Endothelial cell of umbilical vein (primary cell): ENCODE measurements at regions not wholly inside any gene's neighbourhood (a gene's known extent, or its start where the extent isn't known, plus 50 kb on each side); places are given as distances from the start of the nearest gene placed in this dataset.

Experiments used
- BruUV-seq: library from RNA; stranded (reverse); fragments of 400-500 nt; replicated peaks from 2 replicates; lab custom pipeline; 2021; lab: Mats Ljungman, UMichigan
- CTCF ChIA-PET: fragments of 300-600, 350-600 bp; sonication (Branson Sonifier 250); formaldehyde crosslinking; loops from one replicate; lab custom pipeline; 2021; ENCODE audit warnings: antibody characterized with exemption, inconsistent platforms; lab: Charles Lee
- POLR2A ChIA-PET: fragments of 300-600, 350-600 bp; sonication (Branson Sonifier 250); formaldehyde crosslinking; loops from one replicate; lab custom pipeline; 2021; ENCODE audit warnings: antibody characterized with exemption, inconsistent platforms; lab: Charles Lee
- DNase-seq: peaks from one replicate; pipeline ENCODE4 v3.0.0-alpha.2; 2011; ENCODE audit warnings: low read depth, low spot score
- FAIRE-seq: peaks from 2 replicates; lab custom pipeline; 2011; peaks lifted over from hg19 to GRCh38; lab: Jason Lieb, UNC
- H2AFZ ChIP-seq: 2 replicates; pipeline ENCODE4 v1.6.0; 2012; ENCODE audit warnings: low read depth, low read length, control low read depth, inconsistent platforms
- H3K27ac ChIP-seq: 2 replicates; pipeline ENCODE4 v1.5.1; 2011; ENCODE audit warnings: low read depth, mild to moderate bottlenecking, control low read depth, low read length, moderate library complexity; ENCODE audit not compliant: insufficient read depth
- H3K27me3 ChIP-seq, 2 experiments: 2 replicates each; pipeline versions ENCODE4 v1.6.0 to v1.6.1; 2011; ENCODE audit warnings: low read length in 2 of 2, mixed read lengths in 1 of 2; ENCODE audit not compliant: control insufficient read depth in 2 of 2, insufficient read depth in 2 of 2
- H3K36me3 ChIP-seq, 2 experiments: 2 replicates in 1 of 2; 3 replicates in 1 of 2; pipeline ENCODE4 v1.5.1; 2011; ENCODE audit warnings: low read length in 2 of 2, mild to moderate bottlenecking in 1 of 2, moderate library complexity in 1 of 2; ENCODE audit not compliant: control insufficient read depth in 2 of 2, insufficient read depth in 2 of 2; ENCODE audit errors: extremely low read depth in 1 of 2
- H3K4me1 ChIP-seq: 3 replicates; pipeline ENCODE4 v1.5.1; 2011; ENCODE audit warnings: mild to moderate bottlenecking, low read length; ENCODE audit not compliant: control insufficient read depth, insufficient read depth; ENCODE audit errors: extremely low read depth
- H3K4me2 ChIP-seq: 2 replicates; pipeline ENCODE4 v1.6.1; 2011; ENCODE audit warnings: low read length, control low read depth, mixed read lengths; ENCODE audit not compliant: insufficient read depth
- H3K4me3 ChIP-seq, 3 experiments: fragments of 200-600 bp in 1 of 3; sonication (generic), shearing (Covaris generic) in 1 of 3; replicated peaks in 1 of 3; 2 replicates each; pipeline ENCODE4 v1.5.1; 2011 to 2016; ENCODE audit warnings: control low read depth in 3 of 3, low read length in 3 of 3, mild to moderate bottlenecking in 2 of 3, inconsistent platforms in 1 of 3, low read depth in 1 of 3, moderate library complexity in 1 of 3; ENCODE audit not compliant: insufficient read depth in 1 of 3
- H3K79me2 ChIP-seq: 2 replicates; pipeline ENCODE4 v1.6.0; 2012; ENCODE audit warnings: low read length, inconsistent platforms; ENCODE audit not compliant: control insufficient read depth, insufficient read depth
- H3K9ac ChIP-seq: replicated peaks from 2 replicates; pipeline ENCODE3; 2011; ENCODE audit warnings: low read length, control low read depth; ENCODE audit not compliant: insufficient read depth; ENCODE audit errors: extremely low read depth
- H3K9me1 ChIP-seq: replicated peaks from 3 replicates; pipeline ENCODE4 v1.6.0; 2011; ENCODE audit warnings: mild to moderate bottlenecking, low read length; ENCODE audit not compliant: control insufficient read depth, insufficient read depth; ENCODE audit errors: extremely low read depth
- H3K9me3 ChIP-seq: replicated peaks from 2 replicates; pipeline ENCODE4 v1.5.1; 2012; ENCODE audit warnings: low read length, inconsistent platforms; ENCODE audit not compliant: control insufficient read depth, insufficient read depth
- H4K20me1 ChIP-seq: replicated peaks from 2 replicates; pipeline ENCODE3; 2011; ENCODE audit warnings: mild to moderate bottlenecking, low read length; ENCODE audit not compliant: control insufficient read depth, insufficient read depth; ENCODE audit errors: extremely low read depth
- CTCF ChIP-seq, 2 donors: IDR thresholded peaks; 1 replicate in 1 of 2; 2 replicates in 1 of 2; pipeline ENCODE4 v1.5.1; 2011; ENCODE audit warnings: low read length in 2 of 2, mild to moderate bottlenecking in 2 of 2, moderate library complexity in 2 of 2, control low read depth in 1 of 2, inconsistent platforms in 1 of 2, low read depth in 1 of 2; ENCODE audit not compliant: insufficient read depth in 1 of 2; ENCODE audit errors: extremely low read depth in 1 of 2
- EZH2 ChIP-seq: IDR thresholded peaks from 2 replicates; pipeline ENCODE4 v1.6.1; 2012; ENCODE audit warnings: borderline replicate concordance, low read depth, mild to moderate bottlenecking, moderate library complexity, low read length, inconsistent platforms; ENCODE audit not compliant: severe bottlenecking
- FOS ChIP-seq: IDR thresholded peaks from 2 replicates; pipeline ENCODE4 v1.6.1; 2011; ENCODE audit warnings: mild to moderate bottlenecking, low read length, moderate library complexity, borderline replicate concordance; ENCODE audit not compliant: insufficient read depth
- GATA2 ChIP-seq: IDR thresholded peaks from 2 replicates; pipeline ENCODE4 v1.7.0; 2011; ENCODE audit warnings: low read depth, mild to moderate bottlenecking, moderate library complexity, mixed read lengths, low read length; ENCODE audit not compliant: insufficient read length, insufficient read depth
- JUN ChIP-seq: IDR thresholded peaks from 2 replicates; pipeline ENCODE4 v1.6.1; 2011; ENCODE audit warnings: borderline replicate concordance, low read depth; ENCODE audit not compliant: insufficient read length, insufficient read depth
- MAX ChIP-seq: IDR thresholded peaks from 2 replicates; pipeline ENCODE4 v1.6.1; 2011; ENCODE audit not compliant: insufficient read depth, insufficient read length
- MYC ChIP-seq: IDR thresholded peaks from one replicate; pipeline ENCODE4 v1.6.1; 2011; ENCODE audit warnings: mild to moderate bottlenecking, low read depth, low read length
- POLR2A ChIP-seq: IDR thresholded peaks from 2 replicates; pipeline ENCODE4 v1.6.1; 2012; ENCODE audit warnings: low read depth, mild to moderate bottlenecking, control low read depth, low read length
- POLR2AphosphoS5 ChIP-seq: IDR thresholded peaks from 2 replicates; pipeline ENCODE4 v1.6.1; 2012; ENCODE audit warnings: low read depth, mild to moderate bottlenecking, control low read depth, low read length, moderate library complexity; ENCODE audit not compliant: insufficient read depth
- dilution Hi-C: fragments of 300-500 bp; cut with MboI; formaldehyde crosslinking; loops from one replicate; pipeline ENCODE4 v1.15.0; 2019; ENCODE audit warnings: low sequenced_read_pairs; ENCODE audit not compliant: extremely low pct_ligation_motif_present
- intact Hi-C: fragments of 100-400 bp; cut with micrococcal nuclease; formaldehyde crosslinking; loops from one replicate; pipeline ENCODE4 v1.10.0; 2022

DNA sequence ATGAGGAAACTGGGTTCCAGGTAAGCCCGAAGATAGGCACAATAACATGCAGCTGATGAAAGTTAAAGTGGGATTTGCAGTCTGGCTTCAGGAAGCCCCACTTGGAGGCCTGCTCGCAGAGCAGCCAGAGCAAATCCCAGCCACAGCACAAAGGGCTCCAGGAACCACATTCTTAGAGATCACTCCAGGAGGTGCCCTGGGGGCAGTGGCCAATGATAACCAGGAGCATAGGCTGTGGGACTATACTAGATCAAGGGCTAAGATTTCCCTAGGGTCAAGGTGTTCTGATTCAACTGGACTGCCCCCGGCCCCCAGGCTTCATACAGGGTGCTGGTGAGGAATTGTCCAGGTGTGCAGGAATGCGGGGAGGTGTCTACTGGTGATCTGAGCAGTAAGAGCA is 133.9 kb upstream of the PTPRT start:
- no TSS peak for BruUV-seq
- H4K20me1 ChIP-seq = no peaks in the 10 kb centered on the region
- no peak overlapping the region for H3K4me2 ChIP-seq
- H3K36me3 ChIP-seq = no peaks in the 10 kb centered on the region
- no peak for DNase-seq
- no peak overlapping the region for H3K9ac ChIP-seq
- CTCF ChIA-PET = no interaction called here
- FAIRE-seq = no peak
- no peak overlapping the region for H3K27ac ChIP-seq
- TF ChIP-seq GATA2 = no peak
- no peak for TF ChIP-seq MYC
- no peak for TF ChIP-seq POLR2A
- TF ChIP-seq FOS = no peak
- no peak for TF ChIP-seq CTCF (IDR thresholded peaks at IDR 0.05; ENCODE audit: extremely low read depth in 1 of 2, insufficient read depth in 1 of 2, low read depth in 1 of 2, low read length in 2 of 2)
- no peak for TF ChIP-seq MAX
- no peak overlapping the region for H3K4me3 ChIP-seq
- POLR2A ChIA-PET = no interaction called here
- peaks cover 6% of the 10 kb centered on the region for H3K9me3 ChIP-seq
- no peaks in the 10 kb centered on the region for H3K27me3 ChIP-seq
- no peaks in the 10 kb centered on the region for H3K4me1 ChIP-seq
- intact Hi-C loops = no loop called here
- no peaks in the 10 kb centered on the region for H3K79me2 ChIP-seq
- dilution Hi-C loops = no loop called here
- H2AFZ ChIP-seq = no peak overlapping the region
- H3K9me1 ChIP-seq = no peaks in the 10 kb centered on the region

- DNase-seq (no peak), FAIRE-seq (no peak)
- H3K4me1 ChIP-seq = no peaks in the 10 kb centered on the region
- no peak for TF ChIP-seq POLR2AphosphoS5
- TF ChIP-seq GATA2 = no peak
- no peak for TF ChIP-seq POLR2A
- no peak for TF ChIP-seq CTCF (IDR thresholded peaks at IDR 0.05; ENCODE audit: extremely low read depth in 1 of 2, insufficient read depth in 1 of 2, low read depth in 1 of 2, low read length in 2 of 2)
- no peak for TF ChIP-seq FOS
- no peak for TF ChIP-seq EZH2
- TF ChIP-seq MYC = no peak
- no peak for TF ChIP-seq JUN
- TF ChIP-seq MAX = no peak
- no peaks in the 10 kb centered on the region for H3K36me3 ChIP-seq
- BruUV-seq = no TSS peak
- no peak overlapping the region for H3K4me3 ChIP-seq
- intact Hi-C loops = no loop called here
- no peaks in the 10 kb centered on the region for H3K9me1 ChIP-seq
- no peak overlapping the region for H3K27ac ChIP-seq
- H3K9me3 ChIP-seq = peaks cover 6% of the 10 kb centered on the region
- H3K9ac ChIP-seq = no peak overlapping the region
- H3K27me3 ChIP-seq = no peaks in the 10 kb centered on the region
- CTCF ChIA-PET = no interaction called here
- POLR2A ChIA-PET = no interaction called here
- H3K79me2 ChIP-seq = no peaks in the 10 kb centered on the region
- H3K4me2 ChIP-seq = no peak overlapping the region
- no peak overlapping the region for H2AFZ ChIP-seq
- no peaks in the 10 kb centered on the region for H4K20me1 ChIP-seq
- dilution Hi-C loops = no loop called here
Observed at GRCh38 chr20:43322851-43323250, 133.1 kb upstream of the PTPRT start.
